Right lung (tissue), 2 donors: ENCODE measurements at regions not wholly inside any gene's neighbourhood (a gene's known extent, or its start where the extent isn't known, plus 50 kb on each side); places are given as distances from the start of the nearest gene placed in this dataset.
"Not testable (repeated sequence)": the region's sequence is repeated elsewhere in the genome, so short reads cannot be mapped to it uniquely, and the experiment has no call there.

ENCODE experiments used
- DNase-seq, 2 donors: peaks; one replicate each; pipeline ENCODE4 v3.0.0-alpha.2; 2013

DNA sequence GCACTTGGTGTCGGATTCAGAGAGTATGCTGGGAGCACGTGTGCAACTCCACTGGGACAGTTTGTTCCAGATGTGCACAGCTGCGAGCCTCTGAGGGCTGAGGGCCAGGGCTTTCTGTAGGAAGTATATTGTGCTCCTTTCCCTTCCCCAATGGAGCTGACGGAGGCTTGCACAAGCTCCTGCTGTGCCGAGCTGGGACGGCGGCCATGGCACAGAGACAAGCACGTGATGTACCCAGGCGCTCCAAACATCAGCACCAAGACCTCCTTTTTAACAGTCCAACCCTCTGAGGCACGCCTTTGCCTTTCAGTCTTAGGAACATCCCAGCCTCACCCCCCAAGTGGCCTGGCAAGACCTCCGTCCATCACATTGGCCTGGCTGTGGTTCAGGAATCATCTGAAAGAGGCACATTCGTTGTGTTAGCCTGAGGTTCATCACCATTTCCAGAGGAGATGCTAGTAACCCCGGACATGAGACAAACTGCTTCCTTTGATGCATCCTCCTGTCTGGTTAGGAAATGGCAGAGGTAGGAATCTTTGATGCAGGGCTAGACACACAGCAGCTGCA, 339.2 kb upstream of the KAZN start:
- peak; percentile 93 to 94 for DNase-seq

DNA sequence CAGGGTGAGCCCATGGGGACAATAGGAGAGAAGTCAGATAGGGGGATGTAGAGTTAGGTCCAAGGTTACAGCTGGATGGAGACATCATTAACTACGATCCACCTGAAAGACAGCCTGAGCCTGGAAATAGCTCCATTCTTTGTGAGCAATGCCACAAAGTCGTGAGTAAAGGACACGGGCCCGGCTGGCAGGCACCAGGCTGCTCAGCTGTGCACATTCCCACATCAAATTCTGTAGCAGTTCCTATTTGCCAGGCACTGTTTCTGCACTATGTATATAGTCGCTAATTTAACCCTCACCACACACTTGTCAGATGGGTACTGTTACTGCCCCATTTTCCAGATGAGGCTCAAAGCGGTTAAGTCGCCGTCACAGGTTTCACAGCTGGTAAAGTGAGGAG, 338.0 kb upstream of the KAZN start:
- no peak for DNase-seq

DNA sequence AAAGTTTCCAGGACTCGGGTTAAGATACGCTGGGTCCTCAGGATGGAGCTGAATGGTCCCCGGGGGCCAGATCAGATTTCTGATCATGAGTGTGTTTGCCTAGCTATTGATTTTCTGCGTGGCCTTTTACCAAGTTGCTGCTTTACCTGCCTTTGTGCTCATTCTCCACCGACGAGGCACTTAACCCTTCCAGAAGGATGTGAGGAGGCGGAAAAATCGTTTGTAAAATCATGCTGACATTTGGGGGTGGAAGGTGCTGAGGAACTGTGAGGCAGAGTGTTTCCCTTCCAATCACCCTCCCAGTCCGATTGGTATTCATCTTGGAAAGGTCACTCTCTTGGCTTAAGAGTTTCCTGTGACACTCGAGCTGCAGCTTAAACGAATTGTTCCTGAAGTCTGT, 337.1 kb upstream of the KAZN start:
- DNase-seq = no peak

DNA sequence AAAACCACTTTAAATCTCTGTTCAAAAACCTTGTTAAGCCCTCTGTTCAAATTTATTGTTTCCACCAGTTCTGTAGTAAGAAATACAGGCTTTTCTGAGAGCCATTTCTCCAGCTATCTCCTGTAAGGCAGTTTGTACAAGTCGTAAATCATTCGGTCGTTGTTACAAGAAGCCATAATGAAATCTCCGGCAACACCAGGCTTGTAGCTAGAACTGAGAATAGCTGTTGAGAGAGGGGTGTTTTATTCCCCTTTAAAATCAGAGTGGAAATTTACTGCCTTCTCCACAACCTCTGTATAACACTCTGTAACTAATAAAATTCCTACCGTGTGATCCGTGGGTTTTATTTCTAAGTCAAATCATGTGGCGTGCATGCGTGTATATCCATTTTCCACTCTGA, 335.8 kb upstream of the KAZN start:
- DNase-seq = no peak

DNA sequence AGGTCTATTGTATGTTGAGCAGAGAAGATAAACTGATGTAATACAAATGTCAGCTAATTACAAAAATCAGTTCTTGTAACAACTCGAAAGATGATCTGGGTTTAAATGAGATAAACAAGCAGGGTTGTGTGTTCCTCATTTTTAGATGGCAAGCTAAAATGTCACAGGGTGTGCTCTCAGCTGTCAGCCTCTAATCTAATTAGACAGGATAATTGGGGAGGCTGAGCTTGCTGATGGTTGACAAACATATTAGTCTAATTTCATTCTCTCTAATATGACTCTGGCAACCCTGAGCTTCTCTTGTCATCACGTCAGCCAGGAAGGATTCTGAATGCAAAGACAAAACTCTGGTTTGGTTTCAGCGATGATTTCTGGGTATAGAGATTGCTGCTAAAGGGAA, 335.3 kb upstream of the KAZN start:
- no peak for DNase-seq

DNA sequence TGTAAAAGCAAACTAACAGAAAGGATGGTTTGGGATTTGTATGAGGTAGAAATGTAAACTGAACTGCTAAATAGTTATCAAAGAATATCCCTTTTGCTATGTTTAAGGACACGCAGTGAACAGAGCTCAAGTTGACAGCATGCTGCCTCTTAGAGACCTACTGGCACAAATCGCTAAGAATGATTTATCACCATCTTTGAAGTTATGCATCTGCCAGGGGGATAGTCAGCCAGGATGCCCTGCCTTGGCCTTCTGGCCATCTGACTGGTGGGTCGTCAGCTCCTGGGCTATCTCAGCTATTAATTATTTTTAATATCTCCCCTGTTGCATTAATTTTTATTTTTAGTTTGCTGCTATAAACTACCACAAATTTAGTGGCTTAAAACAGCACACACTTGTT, 334.8 kb upstream of the KAZN start:
- no peak for DNase-seq

DNA sequence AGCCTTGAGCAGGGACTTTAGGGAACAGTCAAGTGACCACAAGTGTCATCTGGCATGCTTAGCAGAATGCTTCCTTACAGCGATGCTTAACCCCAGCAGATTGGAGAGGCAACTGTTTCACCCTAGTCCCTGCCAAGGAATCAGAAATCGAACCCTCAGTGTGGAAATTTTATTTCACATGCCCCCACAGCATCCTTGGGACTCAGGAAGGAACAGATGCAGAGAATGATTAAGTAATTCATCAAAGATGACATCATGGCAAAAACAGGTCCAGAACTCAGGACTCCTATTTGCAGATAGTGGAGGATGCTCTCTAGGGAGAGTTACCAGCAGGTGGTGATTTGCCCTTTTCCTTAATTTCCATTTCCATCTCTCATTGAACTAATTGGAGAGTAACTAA, 333.0 kb upstream of the KAZN start:
- DNase-seq = no peak

DNA sequence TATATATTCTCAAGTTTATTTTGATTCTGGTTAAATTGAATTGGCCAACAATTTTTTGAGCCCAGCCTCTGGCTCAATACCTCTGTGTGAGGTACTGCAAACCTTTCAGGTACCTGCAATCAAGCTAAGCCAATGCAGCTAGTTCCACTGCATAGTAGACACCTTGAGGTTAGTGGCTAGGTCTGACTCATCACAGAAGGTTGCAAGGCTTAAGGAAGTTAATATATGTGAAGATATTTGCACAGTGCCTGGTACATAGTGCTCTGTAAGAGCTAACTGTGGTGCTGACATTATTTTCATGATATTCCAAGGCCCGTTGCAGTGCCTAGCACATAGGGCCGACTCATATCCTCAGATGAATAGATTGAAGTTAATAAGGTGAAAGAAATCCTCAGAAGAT, 330.5 kb upstream of the KAZN start:
- no peak for DNase-seq

DNA sequence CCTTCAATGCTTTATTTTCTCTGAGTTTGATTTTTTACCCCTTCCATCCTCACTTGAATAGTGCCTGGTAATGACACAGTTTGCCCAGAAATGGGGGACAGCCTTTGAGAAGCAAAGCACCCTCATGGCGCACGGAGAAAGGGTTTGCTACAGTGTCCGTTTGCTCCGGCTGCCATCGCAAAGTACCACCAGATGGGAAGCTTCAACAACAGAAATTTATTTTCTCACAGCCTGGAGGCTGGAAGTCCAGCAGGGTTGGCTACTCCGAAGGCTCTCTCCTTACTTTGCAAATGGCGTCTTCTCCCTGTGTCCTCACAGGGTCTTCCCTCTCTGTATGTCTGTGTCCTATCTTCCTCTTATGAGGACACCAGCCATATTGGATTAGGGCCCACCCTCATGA, 327.7 kb upstream of the KAZN start:
- DNase-seq = peak in 1 of 2 donors; percentile 32

DNA sequence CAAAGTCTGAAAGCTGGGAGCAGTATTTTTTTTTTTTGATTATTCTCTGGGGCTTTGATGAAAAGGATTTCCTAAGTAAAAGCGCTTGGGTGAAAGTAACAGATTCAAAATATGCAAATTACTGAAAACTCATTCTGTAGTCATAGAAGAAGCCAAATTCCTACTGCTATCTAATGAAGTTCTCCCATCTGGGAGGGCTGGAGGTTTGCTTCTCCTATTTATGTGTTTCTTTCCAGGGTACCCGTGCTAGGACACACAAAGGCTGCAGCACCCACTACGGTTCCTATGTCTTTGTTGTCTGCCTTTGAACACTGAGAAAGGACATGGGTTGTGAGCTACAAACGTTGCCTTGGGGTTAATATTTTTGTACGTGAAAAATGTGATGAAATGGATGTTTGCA, 324.7 kb upstream of the KAZN start:
- DNase-seq = no peak

DNA sequence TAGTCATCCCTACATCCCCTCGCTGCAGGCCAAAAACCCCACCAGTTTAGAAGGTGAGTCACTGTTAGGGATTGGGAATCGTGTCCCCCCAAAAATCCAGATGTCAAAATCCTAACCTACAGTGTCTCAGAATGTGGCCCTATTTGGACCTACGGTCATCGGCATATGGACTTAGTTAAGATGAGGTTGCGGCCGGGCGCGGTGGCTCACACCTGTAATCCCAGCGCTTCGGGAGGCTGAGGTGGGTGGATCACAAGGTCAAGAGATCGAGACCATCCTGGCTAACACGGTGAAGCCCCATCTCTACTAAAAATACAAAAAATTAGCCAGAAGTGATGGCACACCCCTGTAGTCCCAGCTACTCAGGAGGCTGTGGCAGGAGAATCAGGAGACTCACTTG, 318.6 kb upstream of the KAZN start:
- DNase-seq = not testable (repeated sequence)

DNA sequence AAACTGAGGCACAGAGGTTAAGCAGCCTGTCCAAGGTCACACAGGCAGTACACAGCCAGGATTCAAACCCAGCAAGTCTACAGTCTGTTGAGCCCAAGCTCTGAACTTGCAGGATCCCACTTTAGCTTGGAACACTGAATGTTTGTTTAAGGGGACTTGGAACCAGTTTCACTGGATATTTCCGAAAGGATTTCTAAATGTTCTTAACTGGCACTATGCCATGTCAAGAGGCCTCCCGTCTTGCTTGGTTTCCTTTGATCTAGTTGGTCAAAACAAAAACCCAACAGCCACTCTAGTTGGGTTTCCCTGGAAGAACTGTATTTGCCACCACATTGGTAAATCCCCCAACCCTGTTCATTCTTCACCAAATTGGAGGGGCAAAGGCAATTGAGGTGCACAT, 317.6 kb upstream of the KAZN start:
- DNase-seq = peak; percentile 73 to 79

DNA sequence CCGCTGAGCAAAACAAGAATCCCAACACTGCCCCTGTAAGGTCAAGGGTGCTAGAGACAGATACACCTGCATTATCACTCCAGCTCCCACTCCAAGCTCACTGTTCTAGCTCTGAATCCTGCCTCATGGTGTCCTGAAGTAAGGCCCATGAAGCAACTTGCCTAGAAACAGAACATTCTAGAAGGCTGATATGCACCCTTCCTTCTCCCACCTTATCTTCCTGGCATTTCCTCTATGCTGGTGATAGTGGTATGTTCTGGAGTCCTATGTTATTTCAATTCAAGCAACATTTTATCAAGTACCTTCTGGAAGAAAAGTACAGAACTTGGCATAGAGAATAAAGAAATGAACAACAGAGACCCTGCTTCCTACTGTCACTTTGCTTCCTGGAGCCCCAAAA, 317.1 kb upstream of the KAZN start:
- no peak for DNase-seq

DNA sequence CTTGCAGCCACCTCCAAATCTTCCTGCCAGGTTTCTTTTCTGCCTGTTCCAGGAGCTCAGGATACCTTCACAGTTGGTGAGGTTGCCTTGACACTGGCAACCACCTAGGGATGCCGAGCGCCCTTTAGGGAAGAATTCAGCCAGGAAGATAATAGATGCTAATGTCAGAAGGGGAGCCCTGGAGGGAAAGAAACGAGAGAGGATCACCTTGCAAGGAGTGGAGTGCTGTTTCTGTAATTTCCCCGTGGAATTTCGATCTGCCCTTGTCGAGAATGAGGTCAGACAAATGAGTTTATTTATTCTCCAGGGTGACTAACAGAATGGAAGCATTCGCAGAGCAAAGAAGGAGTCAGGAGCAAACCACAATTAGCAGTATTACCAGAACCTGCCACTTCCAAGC, 315.8 kb upstream of the KAZN start:
- no peak for DNase-seq

DNA sequence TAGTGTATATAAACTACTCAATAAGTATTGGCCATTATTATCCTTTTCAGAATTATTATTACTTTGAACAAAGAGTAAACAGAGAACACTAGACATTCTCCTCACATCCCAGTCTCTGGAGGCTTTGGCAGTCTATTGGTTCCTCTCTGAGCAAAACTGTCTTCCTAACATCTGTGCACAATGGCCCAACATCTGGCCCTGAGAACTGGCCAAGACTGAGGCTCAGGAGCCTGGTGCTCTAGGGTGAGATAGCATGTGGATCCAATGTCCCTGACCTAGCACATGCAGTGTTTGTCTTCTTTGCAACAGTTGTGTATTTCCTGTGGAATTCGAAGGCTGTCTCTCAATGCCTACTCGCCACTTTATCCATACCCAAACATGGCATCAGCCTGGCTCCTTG, 313.2 kb upstream of the KAZN start:
- no peak for DNase-seq

DNA sequence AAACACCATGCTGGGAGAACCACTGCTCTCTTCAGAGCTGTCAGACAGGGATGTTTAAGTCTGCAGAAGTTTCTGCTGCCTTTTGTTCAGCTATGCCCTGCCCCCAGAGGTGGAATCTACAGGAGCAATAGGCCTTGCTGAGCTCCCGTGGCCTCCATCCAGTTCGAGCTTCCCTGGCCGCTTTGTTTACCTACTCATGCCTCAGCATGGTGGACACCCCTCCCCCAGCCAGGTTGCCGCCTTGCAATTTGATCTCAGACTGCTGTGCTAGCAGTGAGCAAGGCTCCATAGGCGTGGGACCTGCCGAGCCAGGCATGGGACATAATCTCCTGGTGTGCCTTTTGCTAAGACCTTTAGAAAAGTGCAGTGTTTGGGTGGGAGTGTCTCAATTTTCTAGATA, 307.3 kb upstream of the KAZN start:
- DNase-seq = not testable (repeated sequence)

DNA sequence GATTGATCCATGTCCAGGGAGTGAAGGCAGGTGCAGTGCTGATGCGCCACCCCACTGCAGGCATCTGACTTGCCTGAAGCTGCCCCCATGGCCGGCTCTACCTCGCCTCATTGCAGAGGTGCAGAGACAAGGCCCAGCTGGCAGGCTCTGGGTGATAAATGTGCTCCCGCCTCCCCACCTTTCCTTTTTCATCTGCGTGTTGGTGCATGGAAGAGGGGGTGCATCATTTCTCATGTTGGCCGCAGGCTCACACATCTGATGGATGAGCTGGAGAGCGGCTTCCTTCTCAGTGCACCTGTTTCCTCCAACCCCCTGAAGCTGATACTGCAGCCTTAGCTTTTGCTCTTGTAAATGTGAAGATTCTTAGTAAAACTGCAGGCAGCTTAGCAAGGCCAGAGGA, 306.0 kb upstream of the KAZN start:
- DNase-seq = no peak

DNA sequence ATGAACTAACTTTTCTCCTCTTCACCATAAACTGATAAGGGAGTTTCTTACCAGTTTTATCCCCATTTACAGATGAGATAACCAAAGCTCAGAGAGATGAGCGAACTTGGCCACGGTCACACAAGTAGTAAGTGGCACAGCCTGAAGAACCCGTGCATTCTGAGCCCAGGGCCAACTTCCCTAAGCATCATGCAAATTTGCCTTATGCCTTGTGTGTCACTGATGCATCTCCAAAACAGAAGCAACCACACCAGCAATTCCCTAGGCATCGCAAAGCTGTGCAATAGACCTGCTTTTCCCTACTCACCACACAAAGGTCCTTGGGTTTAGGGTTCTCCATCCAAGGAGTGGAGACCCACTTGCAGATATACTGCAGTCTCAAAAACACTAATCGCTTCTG, 304.5 kb upstream of the KAZN start:
- no peak for DNase-seq

DNA sequence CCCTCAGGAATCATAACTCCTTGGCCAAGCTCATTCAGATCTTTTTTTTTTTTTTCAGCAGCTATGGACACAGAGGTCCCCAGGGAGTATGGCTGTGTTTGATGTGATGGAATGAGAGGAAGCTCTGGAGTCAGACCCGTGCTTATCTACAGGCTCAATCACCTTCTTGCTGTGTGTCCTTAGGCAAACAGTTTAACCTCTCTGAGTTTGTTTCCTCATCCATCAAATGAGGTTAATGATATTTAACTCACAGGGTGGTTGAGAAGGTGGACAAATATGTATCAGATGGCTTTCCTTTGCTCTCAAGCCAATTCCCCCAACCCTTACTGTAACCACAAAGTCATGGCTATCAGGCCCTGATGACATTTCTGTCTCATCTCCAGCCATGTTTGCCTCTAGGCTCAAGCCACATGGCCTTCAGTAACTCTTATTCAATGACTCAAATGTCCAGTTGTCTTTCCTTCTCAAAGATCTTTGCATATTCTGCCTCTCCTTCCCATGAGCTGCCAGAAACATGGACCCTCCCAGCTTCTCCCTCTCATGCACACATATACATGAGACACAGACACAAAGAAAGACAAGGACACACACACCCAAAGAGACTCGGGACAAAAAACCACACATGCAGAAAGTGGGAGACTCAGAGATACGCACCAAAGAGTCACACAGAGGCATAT, 303.5 kb upstream of the KAZN start:
- no peak for DNase-seq

DNA sequence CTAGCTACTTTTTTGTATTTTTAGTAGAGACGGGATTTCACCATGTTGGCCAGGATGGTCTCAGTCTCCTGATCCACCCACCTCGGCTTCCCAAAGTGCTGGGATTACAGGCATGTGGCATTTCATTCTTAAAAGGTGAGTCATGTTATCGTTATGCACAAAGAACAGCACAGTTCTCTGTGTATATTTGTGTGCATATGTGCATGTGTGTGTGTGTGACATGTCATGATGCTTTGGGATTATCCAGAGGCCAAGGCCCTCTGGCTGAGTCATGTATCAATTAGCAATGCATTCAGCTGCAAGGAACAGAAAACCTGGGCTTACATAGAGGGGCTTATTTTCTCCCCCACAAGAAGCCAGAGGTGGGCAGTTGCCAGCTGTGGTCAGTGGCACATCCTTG, 301.7 kb upstream of the KAZN start:
- DNase-seq = no peak

DNA sequence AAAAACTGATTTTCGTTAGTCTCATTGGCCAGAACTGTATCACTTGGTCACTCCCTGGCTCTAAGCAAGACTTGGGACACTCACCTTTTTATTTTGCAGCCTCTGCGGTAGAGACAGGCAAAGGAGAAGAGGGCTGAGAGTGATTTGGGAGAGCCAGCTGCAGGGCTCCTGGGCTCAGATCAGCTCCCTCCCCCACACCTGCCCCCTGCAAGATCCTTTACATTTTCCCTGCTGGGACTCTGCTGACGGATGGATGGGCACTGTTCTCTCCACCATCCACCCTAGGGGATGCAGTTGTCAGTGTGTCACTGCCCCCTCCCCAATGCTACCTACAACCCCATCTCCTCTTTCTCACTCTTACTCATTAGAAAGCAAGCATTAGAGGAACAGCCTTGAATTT, 301.1 kb upstream of the KAZN start:
- no peak for DNase-seq

DNA sequence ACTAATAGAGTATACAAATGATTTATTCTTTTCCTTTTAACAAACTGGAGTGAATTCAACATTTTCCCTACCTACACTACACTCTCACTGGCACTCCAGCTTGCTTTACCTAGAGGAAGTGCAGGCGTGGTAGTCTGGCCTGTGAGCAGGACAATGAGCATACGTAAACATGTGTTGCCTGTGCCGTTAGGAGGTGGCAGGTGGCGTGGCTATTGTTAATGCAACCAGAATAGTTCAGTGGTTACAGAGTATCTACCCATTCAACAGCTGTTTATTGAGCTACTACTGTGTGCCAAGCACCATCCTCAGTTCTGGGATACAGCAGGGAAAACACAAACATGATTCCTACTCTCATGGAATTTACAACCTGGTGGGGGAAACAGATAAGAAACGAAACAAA, 299.7 kb upstream of the KAZN start:
- no peak for DNase-seq

DNA sequence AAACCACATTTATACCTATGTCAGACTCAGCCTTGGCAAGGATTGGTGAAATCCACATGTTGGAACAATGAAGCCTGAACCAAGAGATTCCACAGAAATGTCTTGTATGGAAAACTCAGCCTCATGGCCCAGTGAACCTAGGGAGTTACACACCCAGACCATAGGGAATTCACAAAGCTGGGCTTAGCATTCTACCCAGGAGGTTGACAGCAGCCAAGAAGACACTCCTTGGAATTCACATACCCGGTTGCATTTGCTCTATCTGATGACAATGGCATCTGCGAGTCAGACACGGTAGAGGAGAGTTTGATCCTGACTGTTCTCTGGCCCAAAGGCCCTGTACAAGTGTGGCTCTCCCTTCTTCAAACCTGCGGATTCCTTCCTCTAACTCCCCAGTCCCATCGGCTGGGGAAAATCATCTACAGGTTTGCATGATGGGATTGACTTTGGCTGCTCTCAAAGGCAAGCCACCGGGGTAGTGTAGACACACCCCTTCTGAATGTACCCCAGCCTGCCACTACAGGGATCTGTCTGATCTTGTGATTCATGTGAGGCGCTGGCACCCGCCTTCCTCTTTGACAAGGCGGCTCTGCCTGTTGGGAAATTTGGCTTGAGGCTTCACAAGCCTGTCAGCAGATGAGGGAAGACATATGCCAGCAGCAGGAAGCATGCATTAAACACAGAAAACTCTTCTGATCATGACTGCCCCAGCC, 297.3 kb upstream of the KAZN start:
- DNase-seq = peak; percentile 82 to 85

DNA sequence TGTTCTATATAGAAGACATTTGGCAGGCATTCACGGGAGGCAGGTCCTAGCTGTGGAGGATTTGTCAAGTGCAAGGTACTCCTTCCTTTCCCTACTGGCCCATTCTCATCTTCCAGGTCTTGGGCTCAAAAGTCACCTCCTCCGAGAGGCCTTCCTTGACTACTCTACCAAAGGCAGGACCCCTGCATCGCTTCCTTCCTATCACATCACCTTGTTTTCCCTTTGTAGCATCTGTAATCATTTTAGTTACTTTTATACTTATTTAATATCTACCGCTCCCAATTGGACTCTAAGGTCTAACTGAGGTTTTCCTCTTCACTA, 296.8 kb upstream of the KAZN start:
- no peak for DNase-seq
